GM06990 (cell line): ENCODE measurements at regions not wholly inside any gene's neighbourhood (a gene's known extent, or its start where the extent isn't known, plus 50 kb on each side); places are given as distances from the start of the nearest gene placed in this dataset.

Experiments
- DNase-seq: peaks from one replicate; pipeline ENCODE4 v3.0.0-alpha.2; 2011; ENCODE audit not compliant: insufficient read length; ENCODE audit errors: extremely low read depth
- H3K27me3 ChIP-seq: replicated peaks from 2 replicates; pipeline ENCODE4 v1.6.0; 2011; ENCODE audit warnings: low read length; ENCODE audit not compliant: control insufficient read depth, insufficient read depth
- H3K36me3 ChIP-seq: 2 replicates; pipeline ENCODE4 v1.5.1; 2011; ENCODE audit warnings: low read length; ENCODE audit not compliant: control insufficient read depth, insufficient read depth
- H3K4me3 ChIP-seq: replicated peaks from 2 replicates; pipeline ENCODE4 v1.5.1; 2011; ENCODE audit warnings: low read depth, mild to moderate bottlenecking, control low read depth, low read length
- CTCF ChIP-seq: IDR thresholded peaks from 2 replicates; pipeline ENCODE4 v1.5.1; 2011; ENCODE audit warnings: low read length, control low read depth, mild to moderate bottlenecking, inconsistent platforms; ENCODE audit not compliant: insufficient read depth, poor library complexity, severe bottlenecking

GRCh38 chr2:42865884-42866881 is 73.8 kb upstream of the HAAO start:
- H3K4me3 ChIP-seq = no peak overlapping the region
- H3K36me3 ChIP-seq = no peaks in the 10 kb centered on the region
- no peak for TF ChIP-seq CTCF
- DNase-seq = no peak
- no peaks in the 10 kb centered on the region for H3K27me3 ChIP-seq

DNA sequence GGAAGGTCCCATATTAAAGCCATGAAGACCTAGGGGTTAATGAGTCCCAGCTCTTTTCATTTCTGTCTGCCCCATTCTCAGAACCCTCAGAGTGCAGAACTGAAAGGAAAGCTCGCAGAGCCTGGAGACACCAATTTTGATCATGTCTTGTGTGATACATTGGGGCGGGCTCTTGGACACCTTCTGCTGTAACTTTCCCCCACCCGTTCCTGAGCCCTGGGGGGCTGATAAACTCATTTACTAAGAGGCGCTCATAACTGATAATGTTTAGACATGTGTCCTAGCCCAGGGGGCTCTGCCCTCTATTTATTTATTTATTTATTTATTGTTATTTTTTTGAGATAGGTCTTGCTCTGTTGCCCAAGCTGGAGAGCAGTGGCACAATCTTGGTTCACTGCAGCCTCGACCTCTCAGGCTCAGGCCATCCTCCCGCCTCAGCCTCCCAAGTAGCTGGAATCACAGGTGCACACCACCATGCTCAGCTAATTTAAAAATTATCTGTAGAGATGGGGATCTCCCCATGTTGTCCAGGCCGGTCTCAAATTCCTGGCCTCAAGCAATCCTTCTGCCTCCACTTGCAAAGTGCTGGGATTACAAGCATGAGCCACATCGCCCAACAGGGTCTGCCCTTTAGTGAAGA is 72.4 kb upstream of the HAAO start:
- H3K4me3 ChIP-seq = no peak overlapping the region
- no peak for DNase-seq
- no peak for TF ChIP-seq CTCF
- H3K27me3 ChIP-seq = no peaks in the 10 kb centered on the region
- H3K36me3 ChIP-seq = no peaks in the 10 kb centered on the region

DNA sequence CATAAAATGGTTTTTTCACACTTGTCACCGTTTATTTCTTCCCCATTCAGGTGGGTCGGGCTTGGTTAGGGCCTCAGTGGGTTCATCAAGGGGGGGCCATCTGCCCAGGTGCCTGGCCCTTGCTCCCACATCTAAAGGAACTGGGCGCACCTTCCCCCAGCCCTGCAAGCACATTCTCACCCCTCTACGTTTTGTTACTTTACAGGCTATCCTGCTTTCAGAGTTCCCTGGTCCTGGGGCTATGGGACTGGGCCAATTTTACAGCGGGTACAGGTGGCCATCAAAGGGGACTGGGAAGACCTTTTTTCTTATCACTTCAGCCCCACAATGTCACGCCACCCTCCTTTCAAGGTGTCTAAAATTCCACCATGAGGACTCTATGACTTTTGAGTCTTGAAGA is 71.8 kb upstream of the HAAO start:
- TF ChIP-seq CTCF = no peak
- H3K36me3 ChIP-seq = no peaks in the 10 kb centered on the region

DNA sequence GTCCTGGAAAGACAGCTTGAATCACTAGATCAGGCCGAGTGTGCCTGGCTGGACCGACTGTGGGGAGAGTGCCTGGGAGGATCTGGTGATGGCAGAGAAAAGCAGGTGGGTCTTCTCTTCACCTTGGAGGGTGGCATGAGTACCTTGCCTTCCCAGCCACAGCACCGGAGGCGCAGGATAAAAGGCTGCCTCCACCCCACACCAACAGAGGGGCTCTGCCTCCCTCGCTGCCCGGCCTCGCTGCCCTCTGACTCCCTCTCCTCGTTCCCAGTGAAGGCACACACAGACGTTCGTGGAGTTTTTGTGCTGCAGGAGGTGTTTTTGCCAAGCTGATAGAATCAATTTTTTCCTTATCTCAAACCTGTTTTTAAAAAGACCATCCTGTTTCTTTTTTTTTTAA is 71.4 kb upstream of the HAAO start:
- H3K36me3 ChIP-seq = no peaks in the 10 kb centered on the region
- no peak for DNase-seq
- H3K4me3 ChIP-seq = no peak overlapping the region
- no peak for TF ChIP-seq CTCF
- H3K27me3 ChIP-seq = no peaks in the 10 kb centered on the region

More for the DNA sequence above, 71.8 kb upstream of the HAAO start:
- DNase-seq = no peak
- H3K4me3 ChIP-seq = no peak overlapping the region
- H3K27me3 ChIP-seq = no peaks in the 10 kb centered on the region

- no peaks in the 10 kb centered on the region for H3K27me3 ChIP-seq
- no peak for DNase-seq
Observed at GRCh38 chr2:42863320-42863719, 70.9 kb upstream of the HAAO start.

More at GRCh38 chr2:42863320-42863719, 70.9 kb upstream of the HAAO start:
- H3K4me3 ChIP-seq = no peak overlapping the region
- no peak for TF ChIP-seq CTCF
- no peaks in the 10 kb centered on the region for H3K36me3 ChIP-seq
